PC-9 (cell line): ENCODE measurements at regions not wholly inside any gene's neighbourhood (a gene's known extent, or its start where the extent isn't known, plus 50 kb on each side); places are given as distances from the start of the nearest gene placed in this dataset.

Source experiments
- BruUV-seq: library from RNA; stranded (reverse); fragments of 400-500 nt; replicated peaks from 2 replicates; lab custom pipeline; 2021; lab: Mats Ljungman, UMichigan
- CTCF ChIA-PET: fragments of 300-600 bp; sonication (Branson Sonifier 250); formaldehyde crosslinking; loops from one replicate; lab custom pipeline; 2022; ENCODE audit warnings: antibody characterized with exemption; lab: Charles Lee
- POLR2A ChIA-PET: fragments of 300-600 bp; sonication (Branson Sonifier 250); formaldehyde crosslinking; loops from one replicate; lab custom pipeline; 2022; ENCODE audit warnings: antibody characterized with exemption; ENCODE audit not compliant: unreplicated experiment; lab: Charles Lee
- DNase-seq, 2 experiments: peaks; one replicate each; pipeline versions ENCODE4 v3.0.0 to v3.0.0-alpha.2; 2015 to 2022; ENCODE audit warnings: mixed read lengths in 1 of 2
- H2AFZ ChIP-seq: fragments of 200-600 bp; sonication (generic); 2 replicates; pipeline ENCODE4 v1.8.1; 2017; ENCODE audit warnings: antibody characterized with exemption
- H3F3A ChIP-seq: fragments of 200-600 bp; sonication (generic); 2 replicates; pipeline ENCODE4 v1.8.1; 2017; ENCODE audit warnings: antibody characterized with exemption, mild to moderate bottlenecking, low read depth; ENCODE audit not compliant: insufficient read depth
- H3K27ac ChIP-seq: fragments of 200-600 bp; sonication (generic); 2 replicates; pipeline ENCODE4 v1.6.1; 2016; ENCODE audit warnings: mixed run types
- H3K27me3 ChIP-seq: fragments of 200-600 bp; sonication (generic); 2 replicates; pipeline ENCODE4 v1.6.1; 2016; ENCODE audit warnings: low read depth, mixed run types; ENCODE audit not compliant: insufficient read depth
- H3K36me3 ChIP-seq: fragments of 200-600 bp; sonication (generic); 2 replicates; pipeline ENCODE4 v1.6.1; 2016; ENCODE audit warnings: low read depth, mixed run types
- H3K4me1 ChIP-seq: fragments of 200-600 bp; sonication (generic); replicated peaks from 2 replicates; pipeline ENCODE4 v1.6.1; 2016; ENCODE audit warnings: mixed run types; ENCODE audit not compliant: insufficient read depth
- H3K4me2 ChIP-seq: fragments of 200-600 bp; sonication (generic); 2 replicates; pipeline ENCODE4 v1.6.1; 2017; ENCODE audit warnings: mixed run types
- H3K4me3 ChIP-seq: fragments of 200-600 bp; sonication (generic); 2 replicates; pipeline ENCODE4 v1.6.1; 2016; ENCODE audit warnings: mixed run types
- H3K79me2 ChIP-seq: fragments of 200-600 bp; sonication (generic); 2 replicates; pipeline ENCODE4 v1.6.1; 2017; ENCODE audit warnings: low read depth, mixed run types
- H3K9me2 ChIP-seq: fragments of 200-600 bp; sonication (generic); 2 replicates; pipeline ENCODE4 v1.8.1; 2017; ENCODE audit warnings: mild to moderate bottlenecking; ENCODE audit not compliant: insufficient read depth
- H3K9me3 ChIP-seq: fragments of 200-600 bp; sonication (generic); 2 replicates; pipeline ENCODE4 v1.8.1; 2016; ENCODE audit warnings: low read depth; ENCODE audit not compliant: insufficient read depth
- H4K20me1 ChIP-seq: fragments of 200-600 bp; sonication (generic); 2 replicates; pipeline ENCODE4 v1.8.1; 2017; ENCODE audit not compliant: insufficient read depth
- CTCF ChIP-seq: fragments of 200-600 bp; sonication (generic); conservative IDR thresholded peaks from 2 replicates; pipeline ENCODE4 v1.6.1; 2017; ENCODE audit warnings: mixed run types, antibody characterized with exemption, mild to moderate bottlenecking, moderate library complexity
- EZH2 ChIP-seq: fragments of 200-600 bp; sonication (generic); IDR thresholded peaks from 2 replicates; pipeline ENCODE4 v1.8.0; 2017; ENCODE audit warnings: antibody characterized with exemption, low read depth
- intact Hi-C: fragments of 100-400 bp; cut with micrococcal nuclease; formaldehyde crosslinking; loops from one replicate; pipeline ENCODE4 v1.10.0; 2022; ENCODE audit not compliant: unreplicated experiment

GRCh38 chr9:91127653-91128052 lies 234.1 kb downstream of the AUH start:
- intact Hi-C loops = no loop called here
- ChIA-PET CTCF (interaction anchor here (0.7 kb wide), 1 partner anchor 92 kb away, joined by 4 read pairs; no protein-coding TSS in a partner anchor), POLR2A (no interaction called here)
- Histone ChIP-seq H3K9me3 (no peaks in the 10 kb centered on the region), H3K4me1 (peaks cover 14% of the 10 kb centered on the region; the same call in 1 of the 2 replicates), H3K9me2 (no peaks in the 10 kb centered on the region), H3F3A (no peaks in the 10 kb centered on the region), H4K20me1 (no peaks in the 10 kb centered on the region), H3K27ac (no peak overlapping the region), H3K4me2 (no peak overlapping the region), H3K27me3 (no peaks in the 10 kb centered on the region), H3K79me2 (no peaks in the 10 kb centered on the region), H2AFZ (no peak overlapping the region), H3K36me3 (no peaks in the 10 kb centered on the region), H3K4me3 (no peak overlapping the region)
- no TSS peak for BruUV-seq
- no peak for TF ChIP-seq EZH2
- TF ChIP-seq CTCF = no peak
- DNase-seq = no peak

DNA sequence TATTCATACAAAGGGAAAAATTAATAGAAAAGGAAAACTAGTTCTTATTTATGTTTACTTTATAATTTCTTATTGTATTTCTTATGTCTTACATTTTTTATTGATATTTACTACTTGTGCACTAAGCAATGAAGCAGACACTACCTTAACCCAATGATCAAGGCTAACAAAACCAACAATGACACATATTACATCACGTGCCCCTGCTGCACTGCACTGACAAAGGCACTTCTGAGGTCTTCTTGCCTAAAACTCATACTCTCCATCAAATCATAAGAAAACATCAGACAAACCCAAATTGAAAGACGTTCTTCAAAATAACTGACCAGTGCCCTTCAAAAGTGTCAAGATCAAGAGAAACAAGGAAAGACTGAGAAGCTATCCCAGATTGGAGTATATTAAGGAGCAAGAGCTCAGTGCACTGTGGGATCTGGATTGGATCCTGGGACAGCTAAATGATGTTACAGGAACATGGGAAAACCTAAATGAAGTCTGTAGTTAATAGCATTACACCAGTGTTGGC lies 230.9 kb downstream of the AUH start:
- Histone ChIP-seq H3F3A (no peaks in the 10 kb centered on the region), H3K36me3 (no peaks in the 10 kb centered on the region), H3K79me2 (no peaks in the 10 kb centered on the region), H3K27me3 (no peaks in the 10 kb centered on the region), H3K9me3 (no peaks in the 10 kb centered on the region), H4K20me1 (no peaks in the 10 kb centered on the region), H3K27ac (peak overlapping the region; percentile 42), H3K4me2 (peak overlapping the region; percentile 50), H3K4me1 (peaks cover 14% of the 10 kb centered on the region; the same call in 1 of the 2 replicates), H2AFZ (no peak overlapping the region), H3K4me3 (no peak overlapping the region), H3K9me2 (no peaks in the 10 kb centered on the region)
- CTCF ChIA-PET = no interaction called here
- POLR2A ChIA-PET = no interaction called here
- no peak for TF ChIP-seq EZH2
- no peak for TF ChIP-seq CTCF
- no peak for DNase-seq
- BruUV-seq = no TSS peak
- intact Hi-C loops = no loop called here

DNA sequence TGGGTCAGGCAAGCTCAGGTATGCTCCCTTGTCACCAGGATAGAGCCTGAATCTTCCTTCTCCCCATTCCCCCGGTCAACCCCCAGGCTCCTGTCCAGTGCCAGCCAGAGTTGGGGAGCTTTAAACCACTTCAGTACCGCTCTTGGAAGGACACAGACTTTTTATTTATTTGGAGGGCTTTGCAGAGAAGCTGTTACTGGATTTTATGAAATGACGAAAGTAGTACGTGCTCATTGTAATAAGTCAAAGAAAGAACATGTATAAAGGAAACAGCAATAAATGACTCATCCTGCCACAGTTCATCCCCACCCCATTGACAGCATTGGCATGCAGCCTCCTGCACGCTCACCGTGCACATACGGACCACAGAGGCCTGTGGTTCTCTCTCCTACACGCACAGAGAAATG lies 230.3 kb downstream of the AUH start:
- Histone ChIP-seq H3K9me2 (no peaks in the 10 kb centered on the region), H3K36me3 (no peaks in the 10 kb centered on the region), H3K79me2 (no peaks in the 10 kb centered on the region), H3K9me3 (no peaks in the 10 kb centered on the region), H4K20me1 (no peaks in the 10 kb centered on the region), H3K27ac (peak overlapping the region; percentile 42), H3F3A (no peaks in the 10 kb centered on the region), H3K27me3 (no peaks in the 10 kb centered on the region), H3K4me3 (no peak overlapping the region), H3K4me1 (peaks cover 14% of the 10 kb centered on the region; the same call in 1 of the 2 replicates), H2AFZ (no peak overlapping the region), H3K4me2 (peak overlapping the region; percentile 50)
- BruUV-seq = no TSS peak
- ChIA-PET POLR2A (no interaction called here), CTCF (no interaction called here)
- DNase-seq = peak; percentile 46 to 67
- intact Hi-C loops = no loop called here
- TF ChIP-seq CTCF = no peak
- no peak for TF ChIP-seq EZH2
